Neural progenitor cell (in vitro differentiated cells): ENCODE measurements at regions not wholly inside any gene's neighbourhood (a gene's known extent, or its start where the extent isn't known, plus 50 kb on each side); places are given as distances from the start of the nearest gene placed in this dataset.

ENCODE experiments used
- CTCF ChIP-seq: fragments of 200-600 bp; sonication (generic); IDR thresholded peaks from 2 replicates; pipeline ENCODE4 v1.5.1; 2017; ENCODE audit warnings: antibody characterized with exemption, mild to moderate bottlenecking
- EZH2 ChIP-seq: fragments of 200-600 bp; sonication (generic); IDR thresholded peaks from 2 replicates; pipeline ENCODE4 v1.6.1; 2017; ENCODE audit warnings: antibody characterized with exemption, mild to moderate bottlenecking, moderate library complexity
- EZH2phosphoT487 ChIP-seq: fragments of 200-600 bp; sonication (generic); IDR thresholded peaks from 2 replicates; pipeline ENCODE4 v1.6.1; 2017; ENCODE audit warnings: antibody characterized with exemption

- TF ChIP-seq CTCF (no peak), EZH2 (no peak), EZH2phosphoT487 (no peak)
These were observed 806.6 kb downstream of the C6orf118 start for GRCh38 chr6:164502833-164503232.
